ENCODE measurements at regions not wholly inside any gene's neighbourhood (a gene's known extent, or its start where the extent isn't known, plus 50 kb on each side); places are given as distances from the start of the nearest gene placed in this dataset.

GRCh38 chr5:174610968-174611367 is 113.4 kb upstream of the MSX2 start:
- TF ChIP-seq, protein P1, sequence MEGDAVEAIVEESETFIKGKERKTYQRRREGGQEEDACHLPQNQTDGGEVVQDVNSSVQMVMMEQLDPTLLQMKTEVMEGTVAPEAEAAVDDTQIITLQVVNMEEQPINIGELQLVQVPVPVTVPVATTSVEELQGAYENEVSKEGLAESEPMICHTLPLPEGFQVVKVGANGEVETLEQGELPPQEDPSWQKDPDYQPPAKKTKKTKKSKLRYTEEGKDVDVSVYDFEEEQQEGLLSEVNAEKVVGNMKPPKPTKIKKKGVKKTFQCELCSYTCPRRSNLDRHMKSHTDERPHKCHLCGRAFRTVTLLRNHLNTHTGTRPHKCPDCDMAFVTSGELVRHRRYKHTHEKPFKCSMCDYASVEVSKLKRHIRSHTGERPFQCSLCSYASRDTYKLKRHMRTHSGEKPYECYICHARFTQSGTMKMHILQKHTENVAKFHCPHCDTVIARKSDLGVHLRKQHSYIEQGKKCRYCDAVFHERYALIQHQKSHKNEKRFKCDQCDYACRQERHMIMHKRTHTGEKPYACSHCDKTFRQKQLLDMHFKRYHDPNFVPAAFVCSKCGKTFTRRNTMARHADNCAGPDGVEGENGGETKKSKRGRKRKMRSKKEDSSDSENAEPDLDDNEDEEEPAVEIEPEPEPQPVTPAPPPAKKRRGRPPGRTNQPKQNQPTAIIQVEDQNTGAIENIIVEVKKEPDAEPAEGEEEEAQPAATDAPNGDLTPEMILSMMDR (IDR thresholded peaks at IDR 0.05), result no peak
- TF ChIP-seq EZH2 (IDR thresholded peaks at IDR 0.05), result no peak

Data from neural progenitor cell (in vitro differentiated cells).